HG02884 (cell line): ENCODE measurements at regions not wholly inside any gene's neighbourhood (a gene's known extent, or its start where the extent isn't known, plus 50 kb on each side); places are given as distances from the start of the nearest gene placed in this dataset.
"Not testable (repeated sequence)": the region's sequence is repeated elsewhere in the genome, so short reads cannot be mapped to it uniquely, and the experiment has no call there.

Source experiments
- ATAC-seq: cut with Tn5 transposase; IDR thresholded peaks from one replicate; pipeline ENCODE4 v1.9.1; 2021; ENCODE audit warnings: mild to moderate bottlenecking, moderate library complexity; ENCODE audit not compliant: unreplicated experiment

- ATAC-seq = no peak
These were observed 758.4 kb upstream of the SLITRK1 start for GRCh38 chr13:84640691-84641090.

GRCh38 chr13:84630476-84630875 lies 748.2 kb upstream of the SLITRK1 start:
- ATAC-seq = no peak

GRCh38 chr13:84616864-84617263 lies 734.6 kb upstream of the SLITRK1 start:
- no peak for ATAC-seq

GRCh38 chr13:84609716-84610115 lies 727.4 kb upstream of the SLITRK1 start:
- ATAC-seq = no peak

GRCh38 chr13:84607261-84608013 lies 725.2 kb upstream of the SLITRK1 start:
- no peak for ATAC-seq

- no peak for ATAC-seq
These were observed 724.3 kb upstream of the SLITRK1 start for GRCh38 chr13:84606616-84607015.

GRCh38 chr13:84605927-84606326 lies 723.7 kb upstream of the SLITRK1 start:
- ATAC-seq = no peak

- no peak for ATAC-seq
These were observed 709.2 kb upstream of the SLITRK1 start for GRCh38 chr13:84591444-84591843.

GRCh38 chr13:84590663-84591062 lies 708.4 kb upstream of the SLITRK1 start:
- ATAC-seq = no peak

- no peak for ATAC-seq
These were observed 705.7 kb upstream of the SLITRK1 start for GRCh38 chr13:84588023-84588422.

- not testable (repeated sequence) for ATAC-seq
These were observed 697.6 kb upstream of the SLITRK1 start for GRCh38 chr13:84579901-84580300.

- no peak for ATAC-seq
These were observed 692.6 kb upstream of the SLITRK1 start for GRCh38 chr13:84574851-84575250.

GRCh38 chr13:84571264-84571663 lies 689.0 kb upstream of the SLITRK1 start:
- no peak for ATAC-seq

GRCh38 chr13:84570831-84571230 lies 688.6 kb upstream of the SLITRK1 start:
- ATAC-seq = no peak

- no peak for ATAC-seq
These were observed 687.1 kb upstream of the SLITRK1 start for GRCh38 chr13:84569366-84569765.

GRCh38 chr13:84567848-84568247 lies 685.6 kb upstream of the SLITRK1 start:
- ATAC-seq = no peak

- no peak for ATAC-seq
These were observed 684.5 kb upstream of the SLITRK1 start for GRCh38 chr13:84566780-84567179.

- ATAC-seq = no peak
These were observed 681.3 kb upstream of the SLITRK1 start for GRCh38 chr13:84563611-84564010.

GRCh38 chr13:84553227-84553626 lies 671.0 kb upstream of the SLITRK1 start:
- ATAC-seq = no peak

- ATAC-seq = no peak
These were observed 661.7 kb upstream of the SLITRK1 start for GRCh38 chr13:84543962-84544361.

GRCh38 chr13:84542348-84542747 lies 660.1 kb upstream of the SLITRK1 start:
- no peak for ATAC-seq

GRCh38 chr13:84536906-84537305 lies 654.6 kb upstream of the SLITRK1 start:
- ATAC-seq = no peak
